SIG-M5 treated with dmso at 0.1 percent for 504 hours (cell line): ENCODE measurements at regions not wholly inside any gene's neighbourhood (a gene's known extent, or its start where the extent isn't known, plus 50 kb on each side); places are given as distances from the start of the nearest gene placed in this dataset.
"Not testable (repeated sequence)": the region's sequence is repeated elsewhere in the genome, so short reads cannot be mapped to it uniquely, and the experiment has no call there.

Experiments used
- DNase-seq: peaks from one replicate; lab custom pipeline; 2025; ENCODE audit not compliant: unreplicated experiment; lab: John Stamatoyannopoulos, UW

DNA sequence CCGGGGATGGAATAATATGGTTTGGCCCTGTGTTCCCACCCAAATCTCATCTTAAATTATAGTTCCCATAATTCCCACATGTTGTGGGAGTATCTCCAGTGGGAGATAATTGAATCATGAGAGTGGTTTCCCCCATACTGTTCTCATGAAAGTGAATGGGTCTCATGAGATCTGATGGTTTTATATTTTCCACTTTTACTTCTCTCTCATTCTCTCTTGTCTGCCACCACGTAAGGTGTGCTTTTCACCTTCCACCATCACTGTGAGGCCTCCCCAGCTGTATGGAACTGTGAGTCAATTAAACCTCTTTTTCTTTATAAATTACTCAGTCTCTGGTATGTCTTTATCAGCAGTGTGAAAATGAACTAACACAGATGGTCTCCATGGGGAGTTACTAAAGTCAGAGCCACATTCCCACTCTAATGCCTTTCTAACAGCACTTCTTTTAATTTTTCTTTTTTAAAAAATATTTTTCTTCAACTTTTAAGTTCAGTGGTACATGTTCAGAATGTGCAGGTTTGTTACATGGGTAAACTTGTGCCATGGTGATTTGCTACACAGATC, 306.6 kb downstream of the DTHD1 start:
- no peak for DNase-seq

GRCh38 chr4:36590343-36590742, 308.9 kb downstream of the DTHD1 start:
- no peak for DNase-seq

DNA sequence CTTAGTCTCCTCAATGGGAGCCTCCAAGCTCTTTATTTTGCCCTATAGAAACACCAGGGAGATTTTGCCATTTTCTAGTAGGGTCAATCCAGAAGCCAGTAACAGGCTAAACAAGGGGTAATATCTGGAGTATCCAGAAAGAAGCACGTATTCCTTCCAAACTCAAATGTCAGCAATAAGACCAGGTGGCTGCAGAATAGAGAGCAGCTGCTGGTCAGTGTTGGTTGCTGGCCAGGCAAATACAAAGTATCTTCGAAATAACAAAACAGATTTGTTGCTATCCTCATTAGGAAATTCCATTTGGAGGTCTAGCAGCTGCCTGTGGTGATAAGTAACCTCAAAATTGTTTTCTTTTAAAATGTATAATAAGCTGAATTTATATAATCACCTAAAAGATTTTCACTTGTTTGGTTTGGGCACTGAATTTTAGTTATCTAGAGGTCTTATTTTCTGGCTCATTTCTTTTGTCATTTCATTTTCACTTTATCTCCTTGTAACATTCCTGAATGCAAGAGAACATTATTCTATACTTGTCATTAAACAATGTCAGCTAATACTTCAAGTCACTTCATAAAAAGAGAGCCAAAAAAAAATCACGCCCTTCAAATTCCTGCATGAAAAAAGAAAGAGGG, 320.6 kb downstream of the DTHD1 start:
- DNase-seq, result no peak

DNA sequence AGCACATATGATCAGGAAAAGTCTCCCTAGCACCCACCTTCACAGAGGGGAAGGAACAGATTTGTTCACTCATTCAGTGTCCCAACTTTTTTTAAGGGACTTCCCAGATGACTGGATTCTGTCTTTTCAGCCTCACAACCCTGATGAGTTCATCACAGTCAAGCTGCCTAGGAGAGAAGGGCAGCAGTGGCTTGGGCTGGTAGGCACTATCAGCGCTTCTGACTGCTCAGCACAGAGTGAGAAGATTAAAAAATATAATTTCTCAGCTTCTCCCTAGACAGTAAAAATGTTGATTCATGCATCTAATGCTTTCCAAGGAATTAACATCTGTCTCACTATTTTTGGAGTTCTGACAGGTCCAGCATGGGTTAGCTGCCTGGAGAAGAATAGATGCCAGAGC, 328.2 kb downstream of the DTHD1 start:
- no peak for DNase-seq

DNA sequence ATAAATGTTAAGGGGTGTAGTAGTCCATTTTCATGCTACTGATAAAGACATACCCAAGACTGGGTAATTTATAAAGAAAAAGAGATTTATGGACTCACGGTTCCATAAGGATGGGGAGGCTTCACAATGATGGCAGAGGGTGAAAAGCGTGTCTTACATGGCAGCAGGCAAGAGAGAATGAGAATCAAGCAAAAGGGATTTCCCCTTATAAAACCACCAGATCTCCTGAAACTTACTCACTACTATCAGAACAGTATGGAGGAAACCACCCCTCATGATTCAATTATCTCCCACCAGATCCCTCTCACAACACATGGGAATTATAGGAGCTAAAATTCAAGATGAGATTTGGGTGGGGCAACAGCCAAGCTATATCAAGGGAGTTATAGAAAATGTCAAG, 329.2 kb downstream of the DTHD1 start:
- DNase-seq, result no peak

GRCh38 chr4:36613142-36613541, 331.7 kb downstream of the DTHD1 start:
- DNase-seq, result not testable (repeated sequence)

DNA sequence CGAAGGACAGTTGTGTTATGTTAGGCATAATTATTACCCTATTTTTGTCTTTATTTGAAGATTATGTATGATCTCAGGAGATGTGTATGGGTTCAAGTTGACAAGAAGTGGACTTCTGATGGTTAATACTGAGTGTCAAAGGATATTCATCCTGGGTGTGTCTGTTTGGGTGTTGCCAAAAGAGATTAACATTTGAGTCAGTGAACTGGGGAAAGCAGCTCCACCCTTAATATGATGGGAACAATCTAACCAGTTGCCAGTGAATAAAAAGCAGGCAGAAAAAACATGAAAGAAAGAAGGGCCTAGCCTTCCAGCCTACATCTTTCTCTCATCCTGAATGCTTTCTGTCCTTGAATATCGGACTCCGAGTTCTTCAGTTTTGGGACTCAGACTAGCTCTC, 332.6 kb downstream of the DTHD1 start:
- DNase-seq, result no peak

GRCh38 chr4:36618102-36618501, 336.7 kb downstream of the DTHD1 start:
- no peak for DNase-seq

GRCh38 chr4:36624030-36624429, 342.6 kb downstream of the DTHD1 start:
- DNase-seq, result no peak

GRCh38 chr4:36638273-36638811, 356.9 kb downstream of the DTHD1 start:
- DNase-seq, result no peak

DNA sequence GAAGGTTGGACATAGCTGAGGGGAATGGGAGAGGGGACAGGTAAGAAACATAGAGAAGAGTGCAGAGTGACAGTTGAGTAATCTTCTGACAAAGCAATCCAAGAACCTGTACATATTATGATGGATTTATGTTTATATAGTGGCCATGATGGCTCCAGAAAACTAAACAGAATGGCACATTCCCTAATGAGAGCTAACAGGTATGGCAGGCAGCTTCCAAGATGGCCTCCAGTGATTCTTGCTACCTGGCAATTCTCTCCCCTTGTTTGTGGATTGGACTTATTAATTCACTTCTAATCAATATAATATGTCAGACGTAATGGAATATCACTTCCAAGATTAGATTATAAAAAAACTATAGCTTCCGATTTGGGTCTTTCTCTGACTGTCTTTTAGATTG, 359.5 kb downstream of the DTHD1 start:
- no peak for DNase-seq

DNA sequence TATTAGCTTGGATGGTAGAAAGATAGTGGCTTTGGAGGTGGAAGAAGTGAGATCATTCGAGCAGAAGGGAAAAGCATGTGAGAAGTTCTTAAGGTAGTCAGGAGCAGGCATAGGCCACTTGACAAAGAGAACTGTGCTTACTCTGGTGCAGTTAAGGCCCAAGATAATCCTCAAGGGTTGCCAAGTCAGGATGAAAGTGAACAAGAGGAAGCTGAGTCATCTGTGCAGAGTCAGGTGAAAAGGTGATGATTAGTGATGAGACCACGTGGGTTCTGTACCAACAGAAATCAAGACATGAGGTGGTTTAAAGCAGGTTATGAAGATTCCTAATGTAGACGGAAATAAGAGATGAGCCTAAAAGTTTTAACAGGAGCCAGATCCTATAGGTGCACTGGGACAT, 369.8 kb downstream of the DTHD1 start:
- DNase-seq, result no peak

DNA sequence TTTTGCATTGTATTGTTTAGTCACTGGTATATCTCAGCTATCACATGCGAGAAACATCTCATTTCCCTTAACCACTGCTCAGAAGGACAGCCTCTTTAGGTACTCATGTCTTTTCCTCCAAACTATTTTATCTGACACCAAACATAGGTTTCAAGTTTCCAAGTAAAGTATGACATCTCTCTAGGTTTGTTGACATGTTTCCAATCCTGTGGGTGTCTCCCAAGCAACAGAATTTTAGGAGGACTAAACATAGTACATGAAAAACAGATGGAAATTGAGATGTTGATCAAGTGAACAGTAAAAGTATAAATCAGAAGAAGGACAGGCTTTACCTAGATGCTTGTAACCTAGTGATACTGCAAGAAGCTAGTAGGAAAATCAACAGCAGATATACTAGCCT, 371.4 kb downstream of the DTHD1 start:
- no peak for DNase-seq

DNA sequence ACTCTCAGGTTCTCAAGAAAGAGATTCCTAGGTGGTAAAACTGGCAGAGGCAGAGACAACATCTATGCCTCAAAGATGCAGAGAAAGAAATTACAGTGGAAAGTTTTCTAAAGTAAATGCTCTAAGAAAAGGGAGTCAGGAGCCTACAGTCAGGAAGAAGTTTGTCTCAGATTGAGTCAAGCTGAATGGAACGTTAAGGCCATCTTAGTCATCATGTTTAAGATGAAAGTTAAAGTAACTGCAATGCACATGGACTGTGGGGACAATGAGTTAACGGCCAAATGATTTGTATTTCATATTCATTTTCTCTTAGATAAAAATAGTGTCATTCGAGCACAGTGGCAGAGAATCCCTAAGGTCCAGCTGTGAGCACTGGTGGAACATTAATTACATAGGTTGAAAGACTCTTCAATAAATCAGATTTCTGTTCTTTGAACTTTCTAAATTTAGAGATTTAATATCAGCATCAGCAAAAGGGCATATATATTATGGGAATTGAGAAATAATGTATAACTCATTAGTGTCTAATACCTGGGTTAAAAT, 384.6 kb downstream of the DTHD1 start:
- no peak for DNase-seq

DNA sequence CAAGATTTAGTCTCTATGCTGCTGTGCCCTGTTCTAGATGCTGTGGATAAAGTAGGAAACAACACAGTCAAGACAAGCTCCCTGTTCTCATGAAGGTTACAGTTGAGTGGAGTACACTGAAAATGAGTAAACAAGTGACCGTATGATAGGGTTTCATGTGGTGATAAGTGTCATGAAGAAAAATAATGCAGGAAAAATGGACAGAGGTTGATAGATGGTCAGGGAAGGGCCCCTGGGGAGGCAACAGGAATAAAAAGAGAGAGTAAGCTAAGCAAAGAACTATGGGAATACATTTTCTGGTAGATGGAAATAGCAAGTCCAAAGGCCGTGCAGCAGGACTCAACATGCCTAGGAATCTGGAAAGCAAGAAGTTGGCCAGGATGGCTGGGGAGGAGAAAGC, 394.0 kb downstream of the DTHD1 start:
- no peak for DNase-seq

GRCh38 chr4:36676139-36677050, 395.0 kb downstream of the DTHD1 start:
- DNase-seq, result no peak

DNA sequence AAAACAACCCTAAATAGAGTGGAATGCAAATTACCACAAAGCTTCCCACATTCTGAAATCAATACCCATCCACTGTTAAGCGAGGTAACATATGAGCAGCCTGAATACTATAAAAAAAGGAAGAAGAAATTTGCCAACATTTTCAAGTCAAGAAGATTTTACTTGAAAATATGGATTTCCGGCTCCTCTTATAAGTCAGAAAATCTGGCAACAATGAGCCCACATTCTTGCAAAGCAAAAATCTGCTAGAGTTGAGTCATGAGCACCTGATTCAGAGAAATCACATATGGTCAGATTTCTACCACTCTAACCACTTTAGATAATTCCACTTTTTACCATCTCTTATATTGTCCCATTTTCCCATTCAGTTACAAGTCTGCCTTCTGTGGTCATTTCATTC, 395.7 kb downstream of the DTHD1 start:
- DNase-seq, result no peak

DNA sequence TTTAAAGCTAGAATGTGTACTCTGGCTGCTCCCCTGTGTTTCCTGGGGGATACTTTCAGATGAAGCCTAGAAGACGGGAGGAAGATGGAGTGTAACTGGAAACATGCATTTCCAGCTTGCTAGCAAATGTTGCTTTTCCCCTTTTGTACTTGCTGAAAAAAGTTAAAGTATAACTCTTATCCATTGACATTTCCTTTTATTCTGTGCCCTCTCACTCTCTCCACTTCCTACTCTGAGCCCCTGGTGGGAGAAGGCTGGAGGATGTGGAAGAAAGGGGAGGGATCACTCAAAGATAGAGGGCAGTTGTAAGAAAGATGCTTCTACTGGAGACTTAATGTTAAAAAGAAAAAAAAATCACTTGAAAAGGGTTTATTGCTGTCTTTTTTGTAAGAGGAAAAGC, 396.5 kb downstream of the DTHD1 start:
- DNase-seq, result no peak

DNA sequence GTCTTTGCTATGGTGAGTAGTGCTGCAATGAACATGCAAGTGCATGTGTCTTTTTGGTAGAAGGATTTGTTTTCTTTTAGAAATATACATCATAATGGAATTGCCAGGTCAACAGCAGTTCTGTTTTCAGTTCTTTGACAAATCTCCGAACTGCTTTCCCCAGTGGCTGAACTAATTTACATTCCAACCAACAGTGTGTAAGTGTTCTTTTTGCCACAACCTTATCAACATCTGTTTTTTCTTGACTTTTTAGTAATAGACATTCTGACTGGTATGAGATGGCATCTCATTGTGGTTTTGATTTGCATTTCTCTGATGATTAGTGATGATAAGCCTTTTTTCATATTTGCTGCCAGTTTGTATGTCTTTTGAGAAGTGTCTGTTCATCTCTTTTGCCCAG, 406.3 kb downstream of the DTHD1 start:
- no peak for DNase-seq

- no peak for DNase-seq
These were observed 411.2 kb downstream of the DTHD1 start for GRCh38 chr4:36692586-36692985.

- DNase-seq, result no peak
These were observed 420.8 kb downstream of the DTHD1 start for GRCh38 chr4:36702245-36702644.

DNA sequence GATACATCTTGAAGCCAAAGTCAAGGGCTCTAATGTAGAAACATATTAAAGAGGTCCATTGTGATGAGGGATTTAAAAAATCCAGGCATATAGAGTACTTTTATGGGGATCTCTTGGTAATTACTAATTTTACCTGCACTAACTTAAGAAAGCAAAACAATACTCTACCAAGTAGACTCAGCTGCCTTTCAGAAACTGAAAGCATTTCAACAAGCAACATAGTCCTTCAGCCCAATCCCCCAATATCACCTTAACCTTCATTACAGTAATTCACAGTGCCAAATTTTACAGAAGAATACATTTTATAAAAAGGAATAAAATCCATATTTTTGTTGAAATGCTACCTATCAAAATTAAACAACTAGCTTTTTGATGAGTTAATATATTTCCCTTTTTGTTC, 422.9 kb downstream of the DTHD1 start:
- no peak for DNase-seq
